Ishikawa (cell line): ENCODE measurements at regions not wholly inside any gene's neighbourhood (a gene's known extent, or its start where the extent isn't known, plus 50 kb on each side); places are given as distances from the start of the nearest gene placed in this dataset.

ENCODE experiments used
- CEBPB ChIP-seq: IDR thresholded peaks from 2 replicates; pipeline ENCODE4 v1.6.1; 2012
- EGR1 ChIP-seq: IDR thresholded peaks from 2 replicates; pipeline ENCODE4 v1.6.1; 2012
- EP300 ChIP-seq: IDR thresholded peaks from 2 replicates; pipeline ENCODE4 v1.6.1; 2012; ENCODE audit warnings: borderline replicate concordance
- NFIC ChIP-seq: IDR thresholded peaks from 2 replicates; pipeline ENCODE4 v1.6.1; 2012
- RAD21 ChIP-seq: IDR thresholded peaks from 2 replicates; pipeline ENCODE4 v1.6.1; 2012; ENCODE audit warnings: low read depth
- TAF1 ChIP-seq: IDR thresholded peaks from 2 replicates; pipeline ENCODE4 v1.6.1; 2012; ENCODE audit warnings: low read depth, mild to moderate bottlenecking
- TCF12 ChIP-seq: IDR thresholded peaks from 2 replicates; pipeline ENCODE4 v1.6.1; 2012; ENCODE audit warnings: low read depth
- YY1 ChIP-seq: IDR thresholded peaks from 2 replicates; pipeline ENCODE4 v1.6.1; 2012; ENCODE audit warnings: low read depth
- TF ChIP-seq, protein P1 (sequence below): IDR thresholded peaks from 2 replicates; pipeline ENCODE4 v1.6.1; 2012
- TF ChIP-seq, protein P2 (sequence below): IDR thresholded peaks from 2 replicates; pipeline ENCODE4 v1.6.1; 2012; ENCODE audit warnings: low read depth, mild to moderate bottlenecking
- TF ChIP-seq, protein P3 (sequence below): IDR thresholded peaks from 2 replicates; pipeline ENCODE4 v1.6.1; 2012

DNA sequence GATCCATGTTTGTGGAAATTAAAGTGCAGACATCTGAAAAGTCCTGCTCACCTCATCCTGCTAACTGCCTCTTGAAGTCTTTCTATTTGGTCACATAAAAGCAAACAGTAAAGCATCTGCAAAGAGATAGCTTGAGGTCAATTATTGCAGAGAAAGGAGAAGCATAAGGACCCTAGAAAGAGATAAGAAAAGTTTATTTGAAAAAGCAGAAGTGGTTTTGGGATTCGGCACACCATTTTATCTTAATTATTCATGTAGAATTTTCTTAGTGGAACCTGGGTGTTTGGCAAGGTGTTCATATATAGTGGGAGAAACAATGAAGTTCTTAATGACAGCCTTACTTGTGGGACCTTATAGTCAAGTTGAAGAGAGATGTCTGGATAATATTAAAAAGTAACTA, 280.8 kb downstream of the CENPW start:
- TF ChIP-seq, protein P1, sequence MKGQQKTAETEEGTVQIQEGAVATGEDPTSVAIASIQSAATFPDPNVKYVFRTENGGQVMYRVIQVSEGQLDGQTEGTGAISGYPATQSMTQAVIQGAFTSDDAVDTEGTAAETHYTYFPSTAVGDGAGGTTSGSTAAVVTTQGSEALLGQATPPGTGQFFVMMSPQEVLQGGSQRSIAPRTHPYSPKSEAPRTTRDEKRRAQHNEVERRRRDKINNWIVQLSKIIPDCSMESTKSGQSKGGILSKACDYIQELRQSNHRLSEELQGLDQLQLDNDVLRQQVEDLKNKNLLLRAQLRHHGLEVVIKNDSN, result no peak
- no peak for TF ChIP-seq EGR1
- TF ChIP-seq, protein P2, sequence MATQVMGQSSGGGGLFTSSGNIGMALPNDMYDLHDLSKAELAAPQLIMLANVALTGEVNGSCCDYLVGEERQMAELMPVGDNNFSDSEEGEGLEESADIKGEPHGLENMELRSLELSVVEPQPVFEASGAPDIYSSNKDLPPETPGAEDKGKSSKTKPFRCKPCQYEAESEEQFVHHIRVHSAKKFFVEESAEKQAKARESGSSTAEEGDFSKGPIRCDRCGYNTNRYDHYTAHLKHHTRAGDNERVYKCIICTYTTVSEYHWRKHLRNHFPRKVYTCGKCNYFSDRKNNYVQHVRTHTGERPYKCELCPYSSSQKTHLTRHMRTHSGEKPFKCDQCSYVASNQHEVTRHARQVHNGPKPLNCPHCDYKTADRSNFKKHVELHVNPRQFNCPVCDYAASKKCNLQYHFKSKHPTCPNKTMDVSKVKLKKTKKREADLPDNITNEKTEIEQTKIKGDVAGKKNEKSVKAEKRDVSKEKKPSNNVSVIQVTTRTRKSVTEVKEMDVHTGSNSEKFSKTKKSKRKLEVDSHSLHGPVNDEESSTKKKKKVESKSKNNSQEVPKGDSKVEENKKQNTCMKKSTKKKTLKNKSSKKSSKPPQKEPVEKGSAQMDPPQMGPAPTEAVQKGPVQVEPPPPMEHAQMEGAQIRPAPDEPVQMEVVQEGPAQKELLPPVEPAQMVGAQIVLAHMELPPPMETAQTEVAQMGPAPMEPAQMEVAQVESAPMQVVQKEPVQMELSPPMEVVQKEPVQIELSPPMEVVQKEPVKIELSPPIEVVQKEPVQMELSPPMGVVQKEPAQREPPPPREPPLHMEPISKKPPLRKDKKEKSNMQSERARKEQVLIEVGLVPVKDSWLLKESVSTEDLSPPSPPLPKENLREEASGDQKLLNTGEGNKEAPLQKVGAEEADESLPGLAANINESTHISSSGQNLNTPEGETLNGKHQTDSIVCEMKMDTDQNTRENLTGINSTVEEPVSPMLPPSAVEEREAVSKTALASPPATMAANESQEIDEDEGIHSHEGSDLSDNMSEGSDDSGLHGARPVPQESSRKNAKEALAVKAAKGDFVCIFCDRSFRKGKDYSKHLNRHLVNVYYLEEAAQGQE, result no peak
- no peak for TF ChIP-seq TAF1
- TF ChIP-seq, protein P3, sequence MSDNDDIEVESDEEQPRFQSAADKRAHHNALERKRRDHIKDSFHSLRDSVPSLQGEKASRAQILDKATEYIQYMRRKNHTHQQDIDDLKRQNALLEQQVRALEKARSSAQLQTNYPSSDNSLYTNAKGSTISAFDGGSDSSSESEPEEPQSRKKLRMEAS, result no peak
- no peak for TF ChIP-seq EP300
- no peak for TF ChIP-seq YY1
- no peak for TF ChIP-seq CEBPB
- TF ChIP-seq RAD21, result no peak
- TF ChIP-seq TCF12, result no peak
- TF ChIP-seq NFIC, result no peak
